ENCODE measurements at regions not wholly inside any gene's neighbourhood (a gene's known extent, or its start where the extent isn't known, plus 50 kb on each side); places are given as distances from the start of the nearest gene placed in this dataset.
"Not testable (repeated sequence)": the region's sequence is repeated elsewhere in the genome, so short reads cannot be mapped to it uniquely, and the experiment has no call there.

DNA sequence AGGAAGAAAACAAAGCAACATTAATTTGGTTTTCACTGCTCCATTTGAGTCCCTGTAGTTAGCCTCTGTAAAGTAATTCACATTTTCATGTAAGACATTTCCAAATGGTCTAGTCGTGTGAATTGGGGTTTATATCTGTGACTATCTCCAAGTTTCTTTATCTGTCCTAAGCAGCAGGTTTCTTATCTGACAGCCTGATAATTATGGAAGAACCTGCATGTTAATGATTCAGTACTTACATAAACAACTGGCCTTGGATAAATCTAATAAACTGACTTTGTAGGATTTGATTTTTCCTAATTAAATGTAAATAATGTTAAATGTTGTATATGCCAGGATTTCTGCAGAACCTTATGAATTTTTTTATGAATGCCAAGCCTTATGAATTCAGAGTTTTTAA is 964.9 kb downstream of the NR2F1-AS1 start:
- H3K9me3 ChIP-seq: no peaks in the 10 kb centered on the region
- no peaks in the 10 kb centered on the region for H3K36me3 ChIP-seq
- TF ChIP-seq, protein P1, sequence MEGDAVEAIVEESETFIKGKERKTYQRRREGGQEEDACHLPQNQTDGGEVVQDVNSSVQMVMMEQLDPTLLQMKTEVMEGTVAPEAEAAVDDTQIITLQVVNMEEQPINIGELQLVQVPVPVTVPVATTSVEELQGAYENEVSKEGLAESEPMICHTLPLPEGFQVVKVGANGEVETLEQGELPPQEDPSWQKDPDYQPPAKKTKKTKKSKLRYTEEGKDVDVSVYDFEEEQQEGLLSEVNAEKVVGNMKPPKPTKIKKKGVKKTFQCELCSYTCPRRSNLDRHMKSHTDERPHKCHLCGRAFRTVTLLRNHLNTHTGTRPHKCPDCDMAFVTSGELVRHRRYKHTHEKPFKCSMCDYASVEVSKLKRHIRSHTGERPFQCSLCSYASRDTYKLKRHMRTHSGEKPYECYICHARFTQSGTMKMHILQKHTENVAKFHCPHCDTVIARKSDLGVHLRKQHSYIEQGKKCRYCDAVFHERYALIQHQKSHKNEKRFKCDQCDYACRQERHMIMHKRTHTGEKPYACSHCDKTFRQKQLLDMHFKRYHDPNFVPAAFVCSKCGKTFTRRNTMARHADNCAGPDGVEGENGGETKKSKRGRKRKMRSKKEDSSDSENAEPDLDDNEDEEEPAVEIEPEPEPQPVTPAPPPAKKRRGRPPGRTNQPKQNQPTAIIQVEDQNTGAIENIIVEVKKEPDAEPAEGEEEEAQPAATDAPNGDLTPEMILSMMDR (IDR thresholded peaks at IDR 0.05): no peak
- no peak for TF ChIP-seq POLR2A (IDR thresholded peaks at IDR 0.05)
- H3K27me3 ChIP-seq: no peaks in the 10 kb centered on the region
- no peaks in the 10 kb centered on the region for H3K4me1 ChIP-seq
- intact Hi-C loops (cut with DNase I): no loop called here
- no peak overlapping the region for H3K4me3 ChIP-seq
- DNase-seq: no peak
- H3K27ac ChIP-seq: no peak overlapping the region
- WGBS, 2 donors: 27 to 35% methylated on average over 1 of the region's 1 CpG

DNA sequence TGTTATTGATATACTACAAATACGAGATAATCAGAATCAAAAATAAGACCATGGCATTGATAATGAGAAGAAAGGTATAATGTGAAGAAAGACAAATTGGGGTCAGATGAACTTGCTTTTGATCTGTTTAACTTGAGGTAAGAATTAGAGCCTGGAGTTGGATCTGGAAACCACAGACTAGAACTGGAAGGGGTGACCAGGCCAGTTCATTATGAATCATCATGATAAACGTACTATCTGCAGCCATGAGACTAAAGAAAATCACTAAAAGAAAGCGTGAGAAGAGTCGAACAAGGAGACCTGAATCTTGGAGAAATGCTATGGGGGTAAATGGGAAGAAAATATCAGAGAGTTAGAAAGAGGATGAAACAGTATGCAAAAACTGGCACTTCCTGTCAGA is 967.5 kb downstream of the NR2F1-AS1 start:
- DNase-seq: no peak

DNA sequence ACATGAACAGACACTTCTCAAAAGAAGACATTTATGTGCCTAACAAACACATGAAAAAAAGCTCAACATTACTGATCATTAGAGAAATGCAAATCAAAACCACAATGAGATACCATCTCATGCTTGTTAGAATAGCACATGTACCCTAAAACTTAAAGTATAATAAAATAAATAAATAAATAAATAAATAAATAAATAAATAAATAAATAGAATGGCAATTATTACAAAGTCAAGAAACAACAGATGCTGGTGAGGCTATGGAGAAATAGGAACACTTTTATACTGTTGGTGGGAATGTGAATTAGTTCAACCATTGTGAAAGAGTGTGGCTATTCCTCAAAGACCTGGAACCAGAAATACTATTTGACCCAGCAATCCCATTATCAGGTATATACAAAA is 970.6 kb downstream of the NR2F1-AS1 start:
- H3K9me3 ChIP-seq; H3K27ac ChIP-seq; intact Hi-C loops (cut with DNase I); DNase-seq; H3K4me3 ChIP-seq; H3K27me3 ChIP-seq; H3K4me1 ChIP-seq; H3K36me3 ChIP-seq: not testable (repeated sequence)

More for the DNA sequence above, 967.5 kb downstream of the NR2F1-AS1 start:
- Histone ChIP-seq H3K36me3 (no peaks in the 10 kb centered on the region), H3K4me3 (no peak overlapping the region), H3K27ac (no peak overlapping the region), H3K4me1 (no peaks in the 10 kb centered on the region), H3K9me3 (no peaks in the 10 kb centered on the region), H3K27me3 (no peaks in the 10 kb centered on the region)
- WGBS, 2 donors: 71 to 78% methylated on average over 4 of the region's 4 CpGs
- TF ChIP-seq POLR2A (IDR thresholded peaks at IDR 0.05): no peak
- TF ChIP-seq, protein P1 (IDR thresholded peaks at IDR 0.05): no peak
- intact Hi-C loops (cut with DNase I): no loop called here

DNA sequence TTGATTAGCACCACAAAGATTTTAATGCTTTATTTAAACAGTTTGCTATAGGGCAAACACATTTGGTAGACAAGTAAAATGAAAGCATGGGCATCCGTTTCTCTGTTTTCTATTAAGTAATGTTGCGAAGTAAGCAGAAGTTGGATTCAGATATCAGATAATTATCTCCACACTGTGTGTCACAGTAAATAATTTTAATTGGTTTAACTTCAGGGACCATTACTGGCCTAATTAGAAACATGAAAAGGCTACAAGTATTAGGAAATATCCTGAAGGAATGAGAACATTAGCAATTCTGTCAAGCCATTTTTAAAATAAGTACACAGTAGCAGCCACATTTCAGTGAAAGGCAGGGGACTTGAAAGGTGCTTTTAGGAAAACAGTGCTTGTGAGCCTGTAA is 975.4 kb downstream of the NR2F1-AS1 start:
- no peak overlapping the region for H3K4me3 ChIP-seq
- H3K27ac ChIP-seq: no peak overlapping the region
- no peak for DNase-seq
- H3K9me3 ChIP-seq: no peaks in the 10 kb centered on the region
- H3K4me1 ChIP-seq: no peaks in the 10 kb centered on the region
- no peaks in the 10 kb centered on the region for H3K27me3 ChIP-seq
- intact Hi-C loops (cut with DNase I): no loop called here
- TF ChIP-seq POLR2A (IDR thresholded peaks at IDR 0.05): no peak
- TF ChIP-seq, protein P1 (IDR thresholded peaks at IDR 0.05): no peak
- no peaks in the 10 kb centered on the region for H3K36me3 ChIP-seq
- WGBS, 2 donors: 81 to 85% methylated on average over 2 of the region's 2 CpGs

DNA sequence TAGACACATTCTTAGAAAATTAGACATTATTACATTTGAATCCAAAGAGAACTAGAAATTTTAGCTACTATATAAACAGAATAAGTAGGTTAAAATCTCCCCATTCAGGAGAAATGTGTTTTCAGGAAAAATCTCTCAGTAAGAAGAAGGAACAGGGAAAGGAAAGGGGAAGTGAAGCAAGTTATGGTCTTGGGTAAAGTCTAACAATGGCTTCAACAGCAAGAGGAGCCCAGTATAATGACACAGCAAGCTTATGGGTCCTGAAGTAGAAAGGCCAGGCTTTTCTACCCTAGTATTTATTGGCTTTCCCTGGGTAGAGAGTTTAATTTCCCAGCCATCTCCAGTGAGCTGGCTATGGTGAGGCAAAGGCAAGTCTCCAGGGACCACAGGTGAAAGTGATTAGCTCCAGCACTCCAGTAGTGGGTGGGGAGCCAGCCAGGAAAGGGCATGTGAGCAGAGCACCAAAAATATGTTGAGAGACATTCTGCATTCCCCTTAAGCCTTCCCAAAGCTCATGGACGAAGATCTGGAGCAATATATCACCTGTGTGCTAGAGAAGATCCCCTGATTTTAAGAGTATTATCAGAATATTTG is 981.7 kb downstream of the NR2F1-AS1 start:
- no peaks in the 10 kb centered on the region for H3K4me1 ChIP-seq
- intact Hi-C loops (cut with DNase I): no loop called here
- H3K27me3 ChIP-seq: no peaks in the 10 kb centered on the region
- TF ChIP-seq POLR2A (IDR thresholded peaks at IDR 0.05): no peak
- TF ChIP-seq, protein P1 (IDR thresholded peaks at IDR 0.05): no peak
- no peak for DNase-seq
- H3K4me3 ChIP-seq: no peak overlapping the region
- H3K36me3 ChIP-seq: no peaks in the 10 kb centered on the region
- 50 to 64% methylated on average over 1 of the region's 1 CpG for WGBS, 2 donors
- H3K9me3 ChIP-seq: no peaks in the 10 kb centered on the region
- H3K27ac ChIP-seq: no peak overlapping the region

DNA sequence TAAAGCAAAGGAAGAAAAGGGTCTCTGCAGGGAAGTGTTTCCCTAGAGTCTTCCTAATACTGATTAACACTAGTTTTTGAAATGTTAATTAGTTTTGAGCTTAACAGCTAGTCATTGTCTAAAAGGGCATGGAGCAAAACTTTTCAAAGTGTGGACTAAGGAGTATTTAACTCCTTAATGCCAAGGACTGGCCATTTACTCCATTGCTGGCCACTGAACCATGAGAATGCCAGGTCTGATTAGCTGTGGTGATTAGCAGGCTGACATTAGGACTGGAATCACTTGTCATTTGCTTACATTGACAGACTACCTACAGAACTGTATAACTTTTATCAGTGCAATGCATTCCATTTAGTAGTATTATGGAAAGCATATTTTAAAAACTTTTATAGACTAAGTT is 987.0 kb downstream of the NR2F1-AS1 start:
- Histone ChIP-seq H3K27me3 (no peaks in the 10 kb centered on the region), H3K9me3 (no peaks in the 10 kb centered on the region), H3K36me3 (no peaks in the 10 kb centered on the region), H3K27ac (no peak overlapping the region), H3K4me1 (no peaks in the 10 kb centered on the region), H3K4me3 (no peak overlapping the region)
- intact Hi-C loops (cut with DNase I): no loop called here
- no peak for TF ChIP-seq POLR2A (IDR thresholded peaks at IDR 0.05)
- TF ChIP-seq, protein P1 (IDR thresholded peaks at IDR 0.05): no peak
- no peak for DNase-seq
